CD8-positive, alpha-beta memory T cell (primary cell): ENCODE measurements at regions not wholly inside any gene's neighbourhood (a gene's known extent, or its start where the extent isn't known, plus 50 kb on each side); places are given as distances from the start of the nearest gene placed in this dataset.

ENCODE experiments used
- CTCF ChIA-PET: fragments of 350-600 bp; sonication (Branson Sonifier 250); formaldehyde crosslinking; loops from one replicate; lab custom pipeline; 2021; ENCODE audit warnings: antibody characterized with exemption; lab: Charles Lee
- POLR2A ChIA-PET: fragments of 350-600 bp; sonication (Branson Sonifier 250); formaldehyde crosslinking; loops from one replicate; lab custom pipeline; 2021; ENCODE audit warnings: antibody characterized with exemption; lab: Charles Lee
- DNase-seq, 5 donors: peaks; one replicate each; pipeline versions ENCODE4 v3.0.0 to v3.0.0-alpha.2; 2020 to 2022; ENCODE audit warnings: mixed read lengths in 1 of 5
- H3K27ac ChIP-seq: one replicate; pipeline ENCODE4 v1.7.0; 2013; ENCODE audit warnings: low read depth, mild to moderate bottlenecking, low read length, moderate library complexity
- H3K27me3 ChIP-seq: 2 replicates; pipeline ENCODE4 v1.7.0; 2013; ENCODE audit warnings: low read length, mild to moderate bottlenecking; ENCODE audit not compliant: insufficient read depth, poor library complexity, severe bottlenecking
- H3K36me3 ChIP-seq: 2 replicates; pipeline ENCODE4 v1.7.0; 2013; ENCODE audit warnings: mild to moderate bottlenecking, low read length, moderate library complexity; ENCODE audit not compliant: insufficient read depth
- H3K4me1 ChIP-seq: 2 replicates; pipeline ENCODE4 v1.7.0; 2013; ENCODE audit warnings: mild to moderate bottlenecking, low read length, moderate library complexity; ENCODE audit not compliant: insufficient read depth
- H3K4me3 ChIP-seq: 2 replicates; pipeline ENCODE4 v1.7.0; 2013; ENCODE audit warnings: mild to moderate bottlenecking, low read length
- H3K9me3 ChIP-seq: 2 replicates; pipeline ENCODE4 v1.7.0; 2013; ENCODE audit warnings: mild to moderate bottlenecking, low read length
- H3K27ac Mint-ChIP-seq, 8 donors: one replicate each; pipeline ENCODE4 v1.8.0; 2020 to 2021; ENCODE audit warnings: mixed read lengths in 8 of 8, mild to moderate bottlenecking in 6 of 8, inconsistent platforms in 3 of 8, moderate library complexity in 3 of 8
- H3K27me3 Mint-ChIP-seq, 2 donors: one replicate each; pipeline ENCODE4 v1.8.0; 2020 to 2021; ENCODE audit warnings: mixed read lengths in 2 of 2, mild to moderate bottlenecking in 1 of 2, moderate library complexity in 1 of 2
- H3K36me3 Mint-ChIP-seq, 3 donors: one replicate each; pipeline ENCODE4 v1.8.0; 2020 to 2021; ENCODE audit warnings: mixed read lengths in 3 of 3, inconsistent platforms in 1 of 3, mild to moderate bottlenecking in 1 of 3
- H3K4me1 Mint-ChIP-seq, 3 donors: one replicate each; pipeline ENCODE4 v1.8.0; 2020 to 2021; ENCODE audit warnings: mixed read lengths in 3 of 3, inconsistent platforms in 1 of 3, mild to moderate bottlenecking in 1 of 3
- H3K4me3 Mint-ChIP-seq, 7 donors: one replicate each; pipeline ENCODE4 v1.8.0; 2020 to 2021; ENCODE audit warnings: mixed read lengths in 7 of 7, mild to moderate bottlenecking in 6 of 7, moderate library complexity in 4 of 7, inconsistent platforms in 2 of 7
- H3K9me3 Mint-ChIP-seq, 5 donors: one replicate each; pipeline ENCODE4 v1.8.0; 2020 to 2022; ENCODE audit warnings: mixed read lengths in 5 of 5, mild to moderate bottlenecking in 3 of 5, moderate library complexity in 2 of 5, inconsistent platforms in 1 of 5

DNA sequence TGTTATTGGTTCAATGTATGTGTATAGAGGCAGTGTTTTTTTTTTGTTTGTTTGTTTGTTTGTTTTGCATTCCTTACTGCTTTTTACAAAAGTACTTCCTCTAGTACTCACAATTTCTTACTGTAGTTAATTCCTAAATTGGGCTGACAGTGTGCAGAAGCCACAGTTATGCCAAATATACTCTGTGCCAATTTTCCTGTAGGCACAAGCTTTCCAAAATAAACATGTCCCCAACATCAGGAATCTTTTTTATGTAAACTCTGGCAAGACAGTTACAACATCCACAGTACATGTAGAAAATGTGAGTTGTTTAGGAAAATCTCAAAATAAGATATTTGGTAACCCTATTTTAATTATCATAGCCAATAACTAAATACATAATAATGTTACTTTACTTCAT is 161.6 kb upstream of the TSLP start:
- DNase-seq = no peak
- peaks cover 5 to 7% of the 10 kb centered on the region in 2 donors for H3K27me3 Mint-ChIP-seq
- H3K4me1 Mint-ChIP-seq = no peaks in the 10 kb centered on the region
- CTCF ChIA-PET = no interaction called here
- POLR2A ChIA-PET = no interaction called here
- Histone ChIP-seq H3K4me3 (no peak overlapping the region), H3K27ac (no peak overlapping the region), H3K9me3 (no peaks in the 10 kb centered on the region), H3K36me3 (no peaks in the 10 kb centered on the region), H3K4me1 (no peaks in the 10 kb centered on the region), H3K27me3 (no peaks in the 10 kb centered on the region)
- H3K4me3 Mint-ChIP-seq = no peak overlapping the region
- no peaks in the 10 kb centered on the region for H3K36me3 Mint-ChIP-seq
- H3K9me3 Mint-ChIP-seq = peaks cover 0 to 8% (median 2%) of the 10 kb centered on the region in 5 donors
- H3K27ac Mint-ChIP-seq = no peak overlapping the region

DNA sequence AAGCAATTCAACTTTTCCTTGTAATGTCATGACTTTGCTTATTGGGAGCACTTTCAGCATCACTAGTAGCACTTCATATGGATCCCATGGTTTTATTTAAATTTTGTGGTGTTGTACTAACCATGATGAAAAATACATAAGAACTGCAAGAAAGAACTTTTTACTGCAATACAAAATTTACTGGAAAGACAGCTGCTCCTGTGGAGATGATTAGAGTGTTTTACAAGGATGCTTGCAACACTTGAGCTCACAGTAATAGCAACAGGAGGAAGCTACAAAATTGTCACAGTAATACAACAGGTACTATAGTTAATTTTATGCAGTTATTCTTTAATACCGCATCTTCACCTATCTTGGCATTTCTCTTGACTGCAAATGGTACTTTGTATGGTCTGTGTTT is 158.3 kb upstream of the TSLP start:
- H3K36me3 Mint-ChIP-seq = no peaks in the 10 kb centered on the region
- CTCF ChIA-PET = no interaction called here
- H3K9me3 Mint-ChIP-seq = peaks cover 0 to 3% (median 0%) of the 10 kb centered on the region in 5 donors
- no peak overlapping the region for H3K4me3 ChIP-seq
- no peak overlapping the region for H3K27ac ChIP-seq
- H3K4me3 Mint-ChIP-seq = no peak overlapping the region
- H3K27ac Mint-ChIP-seq = no peak overlapping the region
- H3K27me3 ChIP-seq = no peaks in the 10 kb centered on the region
- no peaks in the 10 kb centered on the region for H3K4me1 ChIP-seq
- no peaks in the 10 kb centered on the region for H3K36me3 ChIP-seq
- H3K4me1 Mint-ChIP-seq = no peaks in the 10 kb centered on the region
- POLR2A ChIA-PET = no interaction called here
- H3K9me3 ChIP-seq = no peaks in the 10 kb centered on the region
- DNase-seq = no peak
- H3K27me3 Mint-ChIP-seq = peaks cover 3 to 7% of the 10 kb centered on the region in 2 donors

- no peaks in the 10 kb centered on the region for H3K36me3 ChIP-seq
- H3K27ac ChIP-seq = no peak overlapping the region
- no peak for DNase-seq
- H3K4me1 Mint-ChIP-seq = no peaks in the 10 kb centered on the region
- H3K27me3 ChIP-seq = no peaks in the 10 kb centered on the region
- no peaks in the 10 kb centered on the region for H3K4me1 ChIP-seq
- peaks cover 1 to 8% of the 10 kb centered on the region in 2 donors for H3K27me3 Mint-ChIP-seq
- no peak overlapping the region for H3K27ac Mint-ChIP-seq
- ChIA-PET CTCF (no interaction called here), POLR2A (no interaction called here)
- no peaks in the 10 kb centered on the region for H3K9me3 ChIP-seq
- no peak overlapping the region for H3K4me3 ChIP-seq
- no peaks in the 10 kb centered on the region for H3K36me3 Mint-ChIP-seq
- H3K4me3 Mint-ChIP-seq = no peak overlapping the region
- H3K9me3 Mint-ChIP-seq = no peaks in the 10 kb centered on the region
Measured at GRCh38 chr5:110916381-110917049, 155.0 kb upstream of the TSLP start.

- Histone ChIP-seq H3K27me3 (no peaks in the 10 kb centered on the region), H3K9me3 (no peaks in the 10 kb centered on the region), H3K27ac (no peak overlapping the region), H3K36me3 (no peaks in the 10 kb centered on the region), H3K4me3 (no peak overlapping the region), H3K4me1 (no peaks in the 10 kb centered on the region)
- H3K27ac Mint-ChIP-seq = no peak overlapping the region
- H3K27me3 Mint-ChIP-seq = peaks cover 1 to 11% of the 10 kb centered on the region in 2 donors
- ChIA-PET CTCF (no interaction called here), POLR2A (no interaction called here)
- H3K4me1 Mint-ChIP-seq = no peaks in the 10 kb centered on the region
- DNase-seq = no peak
- no peaks in the 10 kb centered on the region for H3K9me3 Mint-ChIP-seq
- no peaks in the 10 kb centered on the region for H3K36me3 Mint-ChIP-seq
- no peak overlapping the region for H3K4me3 Mint-ChIP-seq
Measured at GRCh38 chr5:110917161-110917875, 154.2 kb upstream of the TSLP start.

GRCh38 chr5:110918683-110919082 is 152.8 kb upstream of the TSLP start:
- Histone ChIP-seq H3K9me3 (no peaks in the 10 kb centered on the region), H3K4me1 (no peaks in the 10 kb centered on the region), H3K4me3 (no peak overlapping the region), H3K27ac (no peak overlapping the region), H3K27me3 (no peaks in the 10 kb centered on the region), H3K36me3 (no peaks in the 10 kb centered on the region)
- no peaks in the 10 kb centered on the region for H3K36me3 Mint-ChIP-seq
- no peaks in the 10 kb centered on the region for H3K4me1 Mint-ChIP-seq
- no peak overlapping the region for H3K27ac Mint-ChIP-seq
- ChIA-PET POLR2A (no interaction called here), CTCF (no interaction called here)
- no peaks in the 10 kb centered on the region for H3K9me3 Mint-ChIP-seq
- H3K4me3 Mint-ChIP-seq = no peak overlapping the region
- no peak for DNase-seq
- peaks cover 1 to 18% of the 10 kb centered on the region in 2 donors for H3K27me3 Mint-ChIP-seq

- no peaks in the 10 kb centered on the region for H3K4me1 ChIP-seq
- Mint-ChIP-seq H3K4me1 (no peaks in the 10 kb centered on the region), H3K27me3 (peaks cover 0 to 17% of the 10 kb centered on the region in 2 donors), H3K36me3 (no peaks in the 10 kb centered on the region), H3K9me3 (no peaks in the 10 kb centered on the region), H3K4me3 (no peak overlapping the region), H3K27ac (no peak overlapping the region)
- H3K36me3 ChIP-seq = no peaks in the 10 kb centered on the region
- H3K27ac ChIP-seq = no peak overlapping the region
- ChIA-PET POLR2A (no interaction called here), CTCF (no interaction called here)
- H3K27me3 ChIP-seq = no peaks in the 10 kb centered on the region
- H3K9me3 ChIP-seq = no peaks in the 10 kb centered on the region
- no peak overlapping the region for H3K4me3 ChIP-seq
- no peak for DNase-seq
Measured at GRCh38 chr5:110923971-110924370, 147.5 kb upstream of the TSLP start.

GRCh38 chr5:110925398-110925797 is 146.1 kb upstream of the TSLP start:
- Histone ChIP-seq H3K9me3 (no peaks in the 10 kb centered on the region), H3K4me3 (no peak overlapping the region), H3K27ac (no peak overlapping the region), H3K27me3 (no peaks in the 10 kb centered on the region), H3K4me1 (no peaks in the 10 kb centered on the region), H3K36me3 (no peaks in the 10 kb centered on the region)
- peaks cover 0 to 17% of the 10 kb centered on the region in 2 donors for H3K27me3 Mint-ChIP-seq
- H3K4me1 Mint-ChIP-seq = no peaks in the 10 kb centered on the region
- H3K9me3 Mint-ChIP-seq = no peaks in the 10 kb centered on the region
- no peak for DNase-seq
- ChIA-PET CTCF (no interaction called here), POLR2A (no interaction called here)
- no peak overlapping the region for H3K27ac Mint-ChIP-seq
- H3K4me3 Mint-ChIP-seq = no peak overlapping the region
- no peaks in the 10 kb centered on the region for H3K36me3 Mint-ChIP-seq

DNA sequence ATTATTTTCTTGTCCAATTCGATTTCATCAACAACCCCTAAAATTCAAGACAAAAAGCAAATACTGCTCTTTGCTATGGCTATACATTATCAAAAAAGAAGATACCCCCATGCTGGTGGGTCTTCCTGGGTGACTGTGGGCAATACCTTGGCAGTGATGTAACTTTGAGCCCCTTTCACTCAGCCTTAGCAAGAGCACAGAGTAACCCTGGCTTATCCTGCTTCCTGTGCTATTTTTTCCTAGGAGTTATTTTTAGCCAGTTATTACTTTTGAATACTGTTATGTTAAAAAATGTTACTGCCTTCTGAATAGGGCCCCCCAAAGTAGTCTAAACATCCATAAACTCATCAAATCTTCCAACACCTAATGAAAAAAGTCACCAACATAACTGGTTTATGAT is 145.6 kb upstream of the TSLP start:
- peaks cover 0 to under 1% (median 0%) of the 10 kb centered on the region in 5 donors for H3K9me3 Mint-ChIP-seq

More for the DNA sequence above, 145.6 kb upstream of the TSLP start:
- POLR2A ChIA-PET = no interaction called here
- Histone ChIP-seq H3K27ac (no peak overlapping the region), H3K36me3 (no peaks in the 10 kb centered on the region), H3K4me1 (no peaks in the 10 kb centered on the region), H3K9me3 (no peaks in the 10 kb centered on the region), H3K4me3 (no peak overlapping the region), H3K27me3 (no peaks in the 10 kb centered on the region)
- Mint-ChIP-seq H3K4me3 (no peak overlapping the region), H3K27me3 (peaks cover 0 to 17% of the 10 kb centered on the region in 2 donors), H3K27ac (no peak overlapping the region), H3K4me1 (no peaks in the 10 kb centered on the region), H3K36me3 (no peaks in the 10 kb centered on the region)
- no peak for DNase-seq
- CTCF ChIA-PET = no interaction called here
